Karpas-422 (cell line): ENCODE measurements at regions not wholly inside any gene's neighbourhood (a gene's known extent, or its start where the extent isn't known, plus 50 kb on each side); places are given as distances from the start of the nearest gene placed in this dataset.
A peak's percentile ranks its signal among the peaks of the same experiment; 100 is the strongest.

Experiments
- DNase-seq: peaks from one replicate; pipeline ENCODE4 v3.0.0-alpha.2; 2015
- H2AFZ ChIP-seq: fragments of 200-600 bp; sonication (generic); 2 replicates; pipeline ENCODE4 v1.6.1; 2014; ENCODE audit warnings: antibody characterized with exemption, low read length, mixed read lengths
- H3K27ac ChIP-seq: fragments of 200-600 bp; sonication (generic); 2 replicates; pipeline ENCODE4 v1.5.1; 2014; ENCODE audit warnings: mild to moderate bottlenecking, low read length, moderate library complexity
- H3K27me3 ChIP-seq: fragments of 200-600 bp; sonication (generic); 2 replicates; pipeline ENCODE4 v1.6.1; 2014; ENCODE audit warnings: low read length, mixed read lengths
- H3K36me3 ChIP-seq: fragments of 200-600 bp; sonication (generic); 2 replicates; pipeline ENCODE4 v1.6.1; 2014; ENCODE audit warnings: low read length, mixed read lengths; ENCODE audit not compliant: insufficient read depth
- H3K4me1 ChIP-seq: fragments of 200-600 bp; sonication (generic); 2 replicates; pipeline ENCODE4 v1.6.1; 2014; ENCODE audit warnings: mild to moderate bottlenecking, low read length, mixed read lengths
- H3K4me2 ChIP-seq: fragments of 200-600 bp; sonication (generic); 2 replicates; pipeline ENCODE4 v1.6.1; 2014; ENCODE audit warnings: low read length, low read depth, mild to moderate bottlenecking; ENCODE audit not compliant: poor library complexity, severe bottlenecking
- H3K4me3 ChIP-seq: fragments of 200-600 bp; sonication (generic); 2 replicates; pipeline ENCODE4 v1.5.1; 2014; ENCODE audit warnings: mild to moderate bottlenecking, antibody characterized with exemption, low read length, mixed read lengths
- H3K79me2 ChIP-seq: fragments of 200-600 bp; sonication (generic); 2 replicates; pipeline ENCODE4 v1.6.1; 2014; ENCODE audit warnings: mild to moderate bottlenecking, low read length, mixed read lengths
- H3K9ac ChIP-seq: fragments of 200-600 bp; sonication (generic); 2 replicates; pipeline ENCODE4 v1.6.0; 2014; ENCODE audit warnings: low read length
- H3K9me2 ChIP-seq: fragments of 200-600 bp; sonication (generic), shearing (Covaris generic); replicated peaks from 2 replicates; pipeline ENCODE4 v1.6.0; 2014; ENCODE audit warnings: mild to moderate bottlenecking, low read length, moderate library complexity; ENCODE audit not compliant: insufficient read depth
- H3K9me3 ChIP-seq: fragments of 300-700, 200-600 bp; sonication (generic); 2 replicates; pipeline ENCODE4 v1.6.1; 2014; ENCODE audit warnings: low read length, mixed read lengths
- H4K20me1 ChIP-seq: fragments of 200-600 bp; sonication (generic); 2 replicates; pipeline ENCODE4 v1.6.1; 2014; ENCODE audit warnings: mild to moderate bottlenecking, antibody characterized with exemption, low read length, low read depth; ENCODE audit not compliant: insufficient read depth

DNA sequence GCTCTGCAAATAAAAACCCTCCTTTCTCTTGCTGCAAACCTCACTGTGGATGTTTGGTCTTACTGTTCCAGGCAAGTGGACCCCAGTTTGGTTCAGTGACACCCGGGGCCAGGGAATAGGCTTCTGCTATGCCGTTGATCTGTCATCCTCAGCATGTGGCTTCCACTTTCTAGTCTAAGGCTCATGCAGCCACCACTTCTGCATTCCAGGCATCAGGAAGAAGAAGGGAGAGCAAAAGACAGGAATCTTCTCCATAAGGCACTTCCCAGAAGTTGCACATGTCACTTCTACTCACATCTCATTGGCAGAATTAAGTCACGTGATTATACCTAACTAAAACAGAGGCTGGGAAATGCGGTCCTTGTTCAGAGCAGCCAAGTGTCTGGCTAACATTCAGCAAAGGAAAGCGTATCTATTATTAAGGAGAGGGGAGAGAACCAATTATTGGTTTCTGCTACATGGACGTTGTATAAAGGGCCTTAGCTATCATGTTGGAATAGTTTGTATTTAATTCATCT is 173.6 kb upstream of the PFN2 start:
- DNase-seq: no peak
- no peaks in the 10 kb centered on the region for H4K20me1 ChIP-seq
- peaks cover 36% of the 10 kb centered on the region for H3K4me1 ChIP-seq
- no peaks in the 10 kb centered on the region for H3K79me2 ChIP-seq
- H2AFZ ChIP-seq: peak overlapping the region; percentile 31; the same call in 1 of the 2 replicates
- H3K36me3 ChIP-seq: no peaks in the 10 kb centered on the region
- no peaks in the 10 kb centered on the region for H3K27me3 ChIP-seq
- 0 out of 2 replicates have a peak overlapping the region, but pooled peaks have one; percentile 14 for H3K27ac ChIP-seq
- peak overlapping the region; percentile 39 for H3K4me2 ChIP-seq
- H3K9ac ChIP-seq: no peak overlapping the region
- no peaks in the 10 kb centered on the region for H3K9me3 ChIP-seq
- H3K4me3 ChIP-seq: no peak overlapping the region
- H3K9me2 ChIP-seq: no peaks in the 10 kb centered on the region

DNA sequence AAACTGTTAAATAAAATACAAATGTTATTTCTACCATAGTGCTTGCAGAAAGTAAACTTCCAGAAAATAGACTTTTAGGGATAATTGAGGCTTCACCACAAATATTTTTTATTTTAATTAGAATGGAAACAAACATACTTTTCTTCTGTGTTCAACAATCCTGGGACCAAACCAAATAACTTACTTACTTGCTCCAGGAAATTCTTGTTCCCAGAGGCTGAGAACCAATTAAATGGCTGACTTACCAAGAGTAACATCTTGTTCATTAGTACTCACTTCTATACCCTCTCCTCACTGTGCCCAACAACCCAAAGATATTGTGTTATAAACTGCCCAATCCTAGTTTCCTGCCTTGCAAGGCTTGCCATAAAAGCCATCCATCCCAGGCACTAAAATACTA is 172.2 kb upstream of the PFN2 start:
- H3K4me1 ChIP-seq: peaks cover 36% of the 10 kb centered on the region
- H3K27me3 ChIP-seq: no peaks in the 10 kb centered on the region
- H3K9me3 ChIP-seq: no peaks in the 10 kb centered on the region
- no peaks in the 10 kb centered on the region for H3K79me2 ChIP-seq
- H3K9me2 ChIP-seq: no peaks in the 10 kb centered on the region
- H3K27ac ChIP-seq: no peak overlapping the region
- H3K9ac ChIP-seq: no peak overlapping the region
- H3K4me3 ChIP-seq: no peak overlapping the region
- H4K20me1 ChIP-seq: no peaks in the 10 kb centered on the region
- H3K36me3 ChIP-seq: no peaks in the 10 kb centered on the region
- H3K4me2 ChIP-seq: no peak overlapping the region
- no peak overlapping the region for H2AFZ ChIP-seq
- no peak for DNase-seq

DNA sequence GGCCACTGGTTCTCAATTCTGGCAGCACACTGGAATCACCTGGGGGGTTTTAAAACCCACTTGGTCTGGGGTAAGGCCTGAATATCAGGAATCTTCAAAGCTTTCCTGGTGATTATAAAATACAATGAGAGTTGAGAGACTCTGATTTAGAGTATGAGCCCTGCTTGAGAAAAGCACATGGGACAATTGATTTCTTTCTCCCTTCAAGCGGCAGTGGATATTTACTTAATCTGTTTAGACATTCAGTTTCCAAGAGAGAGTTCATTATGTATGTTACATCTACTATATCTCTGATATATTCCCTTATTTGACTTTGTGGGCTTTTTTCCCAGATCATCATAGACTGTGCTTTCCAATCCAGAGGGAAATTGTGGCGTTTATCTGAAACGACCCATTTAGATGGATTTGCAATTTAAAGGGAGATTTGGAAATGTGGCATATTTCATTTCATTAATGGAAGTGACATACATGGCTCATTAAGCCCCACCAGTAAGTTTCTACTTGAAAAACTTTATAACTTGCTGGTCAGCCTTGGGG is 171.2 kb upstream of the PFN2 start:
- no peak overlapping the region for H3K4me2 ChIP-seq
- no peaks in the 10 kb centered on the region for H3K27me3 ChIP-seq
- no peak overlapping the region for H3K9ac ChIP-seq
- H2AFZ ChIP-seq: no peak overlapping the region
- no peak overlapping the region for H3K27ac ChIP-seq
- H3K79me2 ChIP-seq: no peaks in the 10 kb centered on the region
- no peaks in the 10 kb centered on the region for H3K9me3 ChIP-seq
- no peaks in the 10 kb centered on the region for H4K20me1 ChIP-seq
- H3K4me3 ChIP-seq: no peak overlapping the region
- H3K9me2 ChIP-seq: no peaks in the 10 kb centered on the region
- H3K36me3 ChIP-seq: no peaks in the 10 kb centered on the region
- peaks cover 29% of the 10 kb centered on the region for H3K4me1 ChIP-seq
- no peak for DNase-seq

DNA sequence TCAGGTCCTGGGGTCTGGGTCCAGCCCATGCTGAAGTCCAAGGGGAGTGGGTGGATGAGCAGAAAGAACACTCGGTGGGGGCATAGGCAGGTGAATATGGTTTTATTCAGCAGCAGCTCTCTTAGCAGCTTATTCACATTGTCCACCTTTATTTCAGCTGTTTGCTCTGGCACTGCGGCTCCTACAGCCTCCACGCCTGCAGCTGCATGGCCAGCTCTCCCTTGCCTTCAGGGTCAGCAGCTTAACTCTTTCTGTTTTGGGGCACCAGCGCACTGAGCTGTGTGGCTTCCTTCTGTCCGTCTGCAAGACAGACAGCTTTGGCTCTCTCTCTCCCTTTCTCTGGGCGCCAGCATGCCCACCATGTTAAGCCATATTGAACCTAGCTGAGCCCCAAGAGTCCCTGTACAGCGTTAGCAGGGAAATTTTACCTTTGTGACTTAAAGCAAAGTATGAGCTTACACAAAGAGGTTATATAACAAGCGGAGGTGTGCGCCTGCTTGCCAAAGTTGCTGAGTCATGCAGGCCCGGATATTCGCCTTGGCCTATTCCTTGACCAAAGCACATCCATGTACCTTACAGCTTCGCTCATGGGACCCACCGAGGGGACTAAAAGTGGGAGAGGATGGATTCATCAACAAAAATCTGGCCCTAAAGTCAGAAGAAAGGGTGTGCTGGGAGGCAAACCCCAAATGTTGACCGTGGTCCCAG is 170.1 kb upstream of the PFN2 start:
- H3K27ac ChIP-seq: no peak overlapping the region
- no peaks in the 10 kb centered on the region for H3K9me3 ChIP-seq
- H3K9ac ChIP-seq: no peak overlapping the region
- H3K27me3 ChIP-seq: no peaks in the 10 kb centered on the region
- no peaks in the 10 kb centered on the region for H3K9me2 ChIP-seq
- H3K4me1 ChIP-seq: peaks cover 29% of the 10 kb centered on the region
- no peaks in the 10 kb centered on the region for H4K20me1 ChIP-seq
- H3K79me2 ChIP-seq: no peaks in the 10 kb centered on the region
- no peaks in the 10 kb centered on the region for H3K36me3 ChIP-seq
- H3K4me3 ChIP-seq: no peak overlapping the region
- H3K4me2 ChIP-seq: no peak overlapping the region
- H2AFZ ChIP-seq: no peak overlapping the region
- DNase-seq: no peak

DNA sequence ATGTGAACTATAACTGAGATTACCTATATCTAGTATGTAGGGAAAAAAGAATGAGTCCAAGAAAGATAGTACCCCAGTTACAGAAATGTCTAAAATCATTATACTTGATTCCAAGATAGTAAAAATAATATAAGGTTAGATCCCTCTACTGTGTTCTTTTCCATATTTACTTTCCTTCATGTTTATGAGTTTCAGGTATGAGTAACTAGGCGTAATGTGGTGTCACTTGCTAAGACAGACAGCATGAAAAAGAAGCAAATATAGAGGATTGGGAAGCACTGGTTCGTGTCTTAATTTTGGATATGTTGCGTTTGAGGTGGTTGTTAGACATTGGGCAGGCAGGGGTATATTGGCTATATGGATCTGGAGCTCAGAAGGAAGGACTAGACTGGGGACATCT is 168.1 kb upstream of the PFN2 start:
- Histone ChIP-seq H3K9me3 (no peaks in the 10 kb centered on the region), H3K9me2 (no peaks in the 10 kb centered on the region), H3K4me3 (no peak overlapping the region), H3K9ac (no peak overlapping the region), H2AFZ (no peak overlapping the region), H3K27ac (no peak overlapping the region), H3K36me3 (no peaks in the 10 kb centered on the region), H3K27me3 (no peaks in the 10 kb centered on the region), H3K4me2 (no peak overlapping the region), H4K20me1 (no peaks in the 10 kb centered on the region), H3K4me1 (peaks cover 10% of the 10 kb centered on the region), H3K79me2 (no peaks in the 10 kb centered on the region)
- no peak for DNase-seq

DNA sequence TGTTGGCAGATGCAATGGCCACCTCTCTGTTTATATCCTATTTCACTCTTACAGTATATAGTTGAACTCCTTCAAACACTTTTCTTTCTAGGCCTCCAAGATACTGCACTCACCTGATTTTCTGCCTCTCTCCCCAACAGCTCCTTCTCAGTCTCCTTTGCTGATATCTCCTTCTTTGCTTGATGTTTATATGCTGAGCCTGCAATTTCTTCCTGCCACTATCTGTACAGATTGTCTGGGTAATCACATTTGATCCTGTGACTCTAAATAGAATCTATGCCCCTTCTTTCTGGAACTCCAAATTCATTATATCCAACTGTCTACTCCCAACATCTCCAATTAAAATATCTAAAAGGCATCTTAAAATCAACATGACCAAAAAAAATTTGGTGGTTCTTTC is 165.5 kb upstream of the PFN2 start:
- Histone ChIP-seq H2AFZ (no peak overlapping the region), H3K79me2 (no peaks in the 10 kb centered on the region), H3K36me3 (no peaks in the 10 kb centered on the region), H3K9me3 (no peaks in the 10 kb centered on the region), H3K9ac (no peak overlapping the region), H3K4me2 (no peak overlapping the region), H3K27ac (no peak overlapping the region), H4K20me1 (no peaks in the 10 kb centered on the region), H3K9me2 (no peaks in the 10 kb centered on the region), H3K4me1 (peaks cover 25% of the 10 kb centered on the region), H3K27me3 (no peaks in the 10 kb centered on the region), H3K4me3 (no peak overlapping the region)
- no peak for DNase-seq

DNA sequence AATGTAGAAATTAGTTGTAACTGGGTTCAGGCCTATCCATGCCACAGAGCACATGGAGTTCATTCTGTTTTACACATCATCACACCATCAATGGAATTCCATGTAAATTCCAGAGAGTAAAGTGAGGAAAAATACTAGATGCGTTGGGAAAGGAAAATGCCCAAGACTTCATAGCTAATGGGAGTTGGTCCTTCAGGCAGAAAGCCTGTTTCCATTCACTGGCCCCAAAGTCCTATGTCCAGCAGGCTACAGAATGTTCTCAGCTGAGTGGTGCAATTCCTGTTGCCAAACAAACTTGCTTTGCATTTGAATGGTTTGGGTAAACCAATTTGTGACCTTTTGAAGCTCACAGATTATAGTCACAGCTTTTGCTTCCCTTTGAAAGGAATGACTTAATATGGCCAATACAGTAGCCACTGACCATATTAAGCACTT is 164.6 kb upstream of the PFN2 start:
- Histone ChIP-seq H3K4me1 (peaks cover 35% of the 10 kb centered on the region), H3K4me2 (no peak overlapping the region), H3K4me3 (no peak overlapping the region), H3K36me3 (no peaks in the 10 kb centered on the region), H2AFZ (no peak overlapping the region), H4K20me1 (no peaks in the 10 kb centered on the region), H3K27ac (no peak overlapping the region), H3K9ac (no peak overlapping the region), H3K79me2 (no peaks in the 10 kb centered on the region), H3K9me3 (no peaks in the 10 kb centered on the region), H3K27me3 (no peaks in the 10 kb centered on the region), H3K9me2 (no peaks in the 10 kb centered on the region)
- DNase-seq: no peak

DNA sequence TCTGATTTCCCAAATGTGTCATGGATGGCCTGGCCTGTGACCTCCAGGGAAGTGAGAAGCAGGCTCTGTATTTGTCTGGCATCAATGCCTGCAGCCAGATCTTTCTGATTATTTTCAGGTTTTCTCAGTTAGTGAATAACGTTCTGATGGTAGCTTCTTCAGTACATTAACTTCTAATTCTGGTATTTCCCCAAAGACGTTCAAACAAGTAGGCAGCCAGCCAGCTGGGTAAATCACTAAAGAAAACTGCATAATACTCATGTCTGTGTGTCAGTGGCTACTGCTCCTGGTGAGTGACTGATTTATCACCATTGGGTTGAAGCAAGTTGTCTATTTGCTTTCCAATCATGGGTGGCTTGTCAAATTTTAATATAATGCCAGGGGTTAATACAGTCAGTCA is 162.6 kb upstream of the PFN2 start:
- peak overlapping the region; percentile 48 for H3K4me2 ChIP-seq
- H3K9ac ChIP-seq: no peak overlapping the region
- peak; percentile 56 for DNase-seq
- H3K4me3 ChIP-seq: no peak overlapping the region
- H3K9me2 ChIP-seq: no peaks in the 10 kb centered on the region
- H3K79me2 ChIP-seq: no peaks in the 10 kb centered on the region
- no peak overlapping the region for H2AFZ ChIP-seq
- no peaks in the 10 kb centered on the region for H3K9me3 ChIP-seq
- no peaks in the 10 kb centered on the region for H3K36me3 ChIP-seq
- H3K4me1 ChIP-seq: peaks cover 45% of the 10 kb centered on the region
- no peaks in the 10 kb centered on the region for H3K27me3 ChIP-seq
- H3K27ac ChIP-seq: peak overlapping the region; percentile 62
- H4K20me1 ChIP-seq: no peaks in the 10 kb centered on the region
